ENCODE measurements at regions not wholly inside any gene's neighbourhood (a gene's known extent, or its start where the extent isn't known, plus 50 kb on each side); places are given as distances from the start of the nearest gene placed in this dataset.

DNA sequence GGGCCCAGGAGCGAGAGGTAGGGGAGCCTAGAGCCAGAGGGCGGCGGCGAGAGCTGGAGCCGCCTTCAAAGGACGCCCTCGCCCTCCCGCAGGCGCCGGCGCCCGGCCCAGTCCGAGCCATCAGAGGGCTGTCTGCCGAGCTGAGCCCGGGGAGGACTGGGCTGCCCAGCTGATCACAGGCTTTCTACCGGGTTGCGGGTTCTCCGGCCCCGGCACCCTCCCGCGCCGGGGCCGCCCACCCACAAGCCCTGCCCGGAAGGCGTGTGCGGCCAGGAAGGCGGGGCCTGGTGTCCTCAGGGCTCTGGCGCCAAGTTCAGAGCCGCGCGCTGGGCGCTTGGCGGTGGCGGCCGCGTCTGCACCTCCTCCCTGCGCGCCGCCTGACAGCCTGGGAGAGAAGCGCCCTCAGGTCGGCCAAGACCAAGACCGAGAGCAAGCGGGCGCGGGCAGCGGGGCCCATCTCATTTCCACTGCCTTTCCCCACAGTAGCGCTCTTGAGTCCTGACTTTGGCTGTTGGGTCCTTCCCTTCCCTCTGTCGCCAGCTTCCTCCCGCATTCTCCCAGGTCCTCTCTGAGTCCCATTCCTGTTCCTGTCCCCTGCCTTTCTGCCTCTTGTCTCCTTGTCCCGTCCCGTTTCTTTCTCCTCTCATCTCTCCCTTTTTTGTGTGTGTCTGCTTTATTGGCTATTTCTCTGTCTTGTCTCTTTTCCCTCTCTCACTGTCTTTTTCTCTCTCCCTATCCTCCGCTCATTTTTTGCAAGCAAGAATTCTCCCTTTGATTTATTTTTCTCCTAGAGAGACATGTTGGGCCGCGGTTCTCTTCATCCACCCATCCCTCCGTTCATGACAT, 60.6 kb upstream of the MSMB start (continued):
- TF ChIP-seq ILF3 (IDR thresholded peaks at IDR 0.05; ENCODE audit: borderline replicate concordance), result no peak
- TF ChIP-seq ZKSCAN3 (CRISPR knock-in tag; IDR thresholded peaks at IDR 0.05), result no peak
- TF ChIP-seq TOE1 (IDR thresholded peaks at IDR 0.05; ENCODE audit: borderline replicate concordance), result peak; percentile 65; the same call in 1 of the 2 replicates
- TF ChIP-seq TOE1 (CRISPR knock-in tag; IDR thresholded peaks at IDR 0.05; ENCODE audit: borderline replicate concordance, low read depth), result no peak
- TF ChIP-seq, protein P1, sequence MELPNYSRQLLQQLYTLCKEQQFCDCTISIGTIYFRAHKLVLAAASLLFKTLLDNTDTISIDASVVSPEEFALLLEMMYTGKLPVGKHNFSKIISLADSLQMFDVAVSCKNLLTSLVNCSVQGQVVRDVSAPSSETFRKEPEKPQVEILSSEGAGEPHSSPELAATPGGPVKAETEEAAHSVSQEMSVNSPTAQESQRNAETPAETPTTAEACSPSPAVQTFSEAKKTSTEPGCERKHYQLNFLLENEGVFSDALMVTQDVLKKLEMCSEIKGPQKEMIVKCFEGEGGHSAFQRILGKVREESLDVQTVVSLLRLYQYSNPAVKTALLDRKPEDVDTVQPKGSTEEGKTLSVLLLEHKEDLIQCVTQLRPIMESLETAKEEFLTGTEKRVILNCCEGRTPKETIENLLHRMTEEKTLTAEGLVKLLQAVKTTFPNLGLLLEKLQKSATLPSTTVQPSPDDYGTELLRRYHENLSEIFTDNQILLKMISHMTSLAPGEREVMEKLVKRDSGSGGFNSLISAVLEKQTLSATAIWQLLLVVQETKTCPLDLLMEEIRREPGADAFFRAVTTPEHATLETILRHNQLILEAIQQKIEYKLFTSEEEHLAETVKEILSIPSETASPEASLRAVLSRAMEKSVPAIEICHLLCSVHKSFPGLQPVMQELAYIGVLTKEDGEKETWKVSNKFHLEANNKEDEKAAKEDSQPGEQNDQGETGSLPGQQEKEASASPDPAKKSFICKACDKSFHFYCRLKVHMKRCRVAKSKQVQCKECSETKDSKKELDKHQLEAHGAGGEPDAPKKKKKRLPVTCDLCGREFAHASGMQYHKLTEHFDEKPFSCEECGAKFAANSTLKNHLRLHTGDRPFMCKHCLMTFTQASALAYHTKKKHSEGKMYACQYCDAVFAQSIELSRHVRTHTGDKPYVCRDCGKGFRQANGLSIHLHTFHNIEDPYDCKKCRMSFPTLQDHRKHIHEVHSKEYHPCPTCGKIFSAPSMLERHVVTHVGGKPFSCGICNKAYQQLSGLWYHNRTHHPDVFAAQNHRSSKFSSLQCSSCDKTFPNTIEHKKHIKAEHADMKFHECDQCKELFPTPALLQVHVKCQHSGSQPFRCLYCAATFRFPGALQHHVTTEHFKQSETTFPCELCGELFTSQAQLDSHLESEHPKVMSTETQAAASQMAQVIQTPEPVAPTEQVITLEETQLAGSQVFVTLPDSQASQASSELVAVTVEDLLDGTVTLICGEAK (IDR thresholded peaks at IDR 0.05), result peak; percentile 65
- TF ChIP-seq, protein P1 (CRISPR knock-in tag; IDR thresholded peaks at IDR 0.05), result no peak
- 0 out of 4 replicates have a peak, but pooled peaks have one; percentile 45 to 62 for TF ChIP-seq CSDE1 (IDR thresholded peaks at IDR 0.05)
- TF ChIP-seq, protein P2, sequence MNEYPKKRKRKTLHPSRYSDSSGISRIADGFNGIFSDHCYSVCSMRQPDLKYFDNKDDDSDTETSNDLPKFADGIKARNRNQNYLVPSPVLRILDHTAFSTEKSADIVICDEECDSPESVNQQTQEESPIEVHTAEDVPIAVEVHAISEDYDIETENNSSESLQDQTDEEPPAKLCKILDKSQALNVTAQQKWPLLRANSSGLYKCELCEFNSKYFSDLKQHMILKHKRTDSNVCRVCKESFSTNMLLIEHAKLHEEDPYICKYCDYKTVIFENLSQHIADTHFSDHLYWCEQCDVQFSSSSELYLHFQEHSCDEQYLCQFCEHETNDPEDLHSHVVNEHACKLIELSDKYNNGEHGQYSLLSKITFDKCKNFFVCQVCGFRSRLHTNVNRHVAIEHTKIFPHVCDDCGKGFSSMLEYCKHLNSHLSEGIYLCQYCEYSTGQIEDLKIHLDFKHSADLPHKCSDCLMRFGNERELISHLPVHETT (CRISPR knock-in tag; conservative IDR thresholded peaks at IDR 0.05 in 1 of 2, IDR thresholded peaks at IDR 0.05 in 1 of 2), result no peak
- TF ChIP-seq, protein P3, sequence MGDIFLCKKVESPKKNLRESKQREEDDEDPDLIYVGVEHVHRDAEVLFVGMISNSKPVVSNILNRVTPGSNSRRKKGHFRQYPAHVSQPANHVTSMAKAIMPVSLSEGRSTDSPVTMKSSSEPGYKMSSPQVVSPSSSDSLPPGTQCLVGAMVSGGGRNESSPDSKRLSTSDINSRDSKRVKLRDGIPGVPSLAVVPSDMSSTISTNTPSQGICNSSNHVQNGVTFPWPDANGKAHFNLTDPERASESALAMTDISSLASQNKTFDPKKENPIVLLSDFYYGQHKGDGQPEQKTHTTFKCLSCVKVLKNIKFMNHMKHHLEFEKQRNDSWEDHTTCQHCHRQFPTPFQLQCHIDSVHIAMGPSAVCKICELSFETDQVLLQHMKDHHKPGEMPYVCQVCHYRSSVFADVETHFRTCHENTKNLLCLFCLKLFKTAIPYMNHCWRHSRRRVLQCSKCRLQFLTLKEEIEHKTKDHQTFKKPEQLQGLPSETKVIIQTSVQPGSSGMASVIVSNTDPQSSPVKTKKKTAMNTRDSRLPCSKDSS (IDR thresholded peaks at IDR 0.05; ENCODE audit: low read depth, partially characterized antibody), result peak; percentile 34
- TF ChIP-seq ZNF668 (CRISPR knock-in tag; IDR thresholded peaks at IDR 0.05), result no peak
- TF ChIP-seq CHD2 (IDR thresholded peaks at IDR 0.05; ENCODE audit: low read depth, low read length), result no peak
- TF ChIP-seq TCFL5 (CRISPR knock-in tag; conservative IDR thresholded peaks at IDR 0.05), result no peak
- TF ChIP-seq RCOR1 (IDR thresholded peaks at IDR 0.05; ENCODE audit: borderline replicate concordance in 1 of 2, low read depth in 2 of 2, low read length in 2 of 2), result no peak
- peak; percentile 19 for TF ChIP-seq MEIS2 (IDR thresholded peaks at IDR 0.05; ENCODE audit: partially characterized antibody)
- no peak for TF ChIP-seq NR2C1 (IDR thresholded peaks at IDR 0.05)
- TF ChIP-seq NR2C1 (tag; IDR thresholded peaks at IDR 0.05), result no peak

Data from K562 (cell line).